HL-60 (cell line): ENCODE measurements at regions not wholly inside any gene's neighbourhood (a gene's known extent, or its start where the extent isn't known, plus 50 kb on each side); places are given as distances from the start of the nearest gene placed in this dataset.

Source experiments
- DNase-seq, 2 experiments: peaks; one replicate each; pipeline ENCODE4 v3.0.0-alpha.2; 2010 to 2020; ENCODE audit warnings: low read depth in 1 of 2, low spot score in 1 of 2
- H3K27ac ChIP-seq: fragments of 250-450 bp; sonication (Bioruptor Pico); replicated peaks from 2 replicates; pipeline ENCODE4 v1.5.1; 2020; ENCODE audit warnings: mild to moderate bottlenecking, moderate library complexity
- H3K27me3 ChIP-seq: fragments of 250-450 bp; sonication (Bioruptor Pico); 2 replicates; pipeline ENCODE4 v1.5.1; 2021; ENCODE audit warnings: mild to moderate bottlenecking, moderate library complexity; ENCODE audit not compliant: insufficient read depth, poor library complexity, severe bottlenecking
- H3K4me3 ChIP-seq: replicated peaks from 2 replicates; pipeline ENCODE4 v1.5.1; 2011; ENCODE audit warnings: mild to moderate bottlenecking, control low read depth, low read length; ENCODE audit not compliant: insufficient read depth
- GABPA ChIP-seq: IDR thresholded peaks from 2 replicates; pipeline ENCODE4 v1.6.1; 2012; ENCODE audit warnings: low read depth
- POLR2AphosphoS5 ChIP-seq: IDR thresholded peaks from 2 replicates; pipeline ENCODE4 v1.6.1; 2012; ENCODE audit warnings: low read depth
- SPI1 ChIP-seq: IDR thresholded peaks from 2 replicates; pipeline ENCODE4 v1.6.1; 2012; ENCODE audit warnings: low read depth, mild to moderate bottlenecking, borderline replicate concordance
- TF ChIP-seq, protein P1 (sequence below): IDR thresholded peaks from one replicate; pipeline ENCODE4 v1.5.1; 2011; ENCODE audit warnings: low read length, control low read depth, inconsistent platforms; ENCODE audit not compliant: insufficient read depth
- TF ChIP-seq, protein P2 (sequence below): IDR thresholded peaks from 2 replicates; pipeline ENCODE4 v1.6.1; 2012; ENCODE audit warnings: low read depth; ENCODE audit not compliant: insufficient replicate concordance

DNA sequence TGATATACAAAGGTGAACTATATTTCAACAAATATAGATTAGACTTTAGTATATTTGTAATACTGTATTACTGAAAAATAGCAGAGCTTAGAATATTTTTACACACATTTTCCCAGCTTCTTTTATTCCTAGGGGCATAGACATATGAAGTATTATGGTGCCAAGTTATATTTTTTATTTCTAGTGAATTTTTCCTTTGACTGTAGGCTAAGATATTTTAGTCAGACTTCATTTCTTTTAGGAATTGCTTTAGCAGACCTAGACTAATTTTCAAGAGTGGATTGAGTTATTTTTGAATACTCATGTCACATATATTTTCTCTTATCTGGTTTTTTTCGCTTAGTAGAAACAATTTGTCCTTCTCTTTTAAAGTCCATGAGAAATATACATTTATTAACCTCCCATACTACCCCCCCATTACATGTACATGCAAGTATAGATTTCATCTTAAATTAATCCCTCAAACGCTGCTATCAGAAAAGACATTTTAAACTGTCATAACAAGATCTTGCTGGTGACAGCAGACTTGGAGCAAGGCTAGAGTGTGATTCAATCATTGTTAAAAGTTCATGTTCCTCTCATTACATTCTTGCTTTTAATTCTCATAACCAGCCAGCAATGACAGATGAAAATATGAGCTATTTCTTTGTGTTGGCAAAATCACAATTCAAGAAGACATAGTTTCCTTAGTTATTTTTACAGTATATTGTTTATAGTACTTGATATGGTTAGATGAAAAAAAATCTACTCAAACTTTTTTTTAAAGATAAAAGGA, 456.1 kb downstream of the AEBP2 start:
- no peak overlapping the region for H3K4me3 ChIP-seq
- no peak overlapping the region for H3K27ac ChIP-seq
- TF ChIP-seq, protein P1, sequence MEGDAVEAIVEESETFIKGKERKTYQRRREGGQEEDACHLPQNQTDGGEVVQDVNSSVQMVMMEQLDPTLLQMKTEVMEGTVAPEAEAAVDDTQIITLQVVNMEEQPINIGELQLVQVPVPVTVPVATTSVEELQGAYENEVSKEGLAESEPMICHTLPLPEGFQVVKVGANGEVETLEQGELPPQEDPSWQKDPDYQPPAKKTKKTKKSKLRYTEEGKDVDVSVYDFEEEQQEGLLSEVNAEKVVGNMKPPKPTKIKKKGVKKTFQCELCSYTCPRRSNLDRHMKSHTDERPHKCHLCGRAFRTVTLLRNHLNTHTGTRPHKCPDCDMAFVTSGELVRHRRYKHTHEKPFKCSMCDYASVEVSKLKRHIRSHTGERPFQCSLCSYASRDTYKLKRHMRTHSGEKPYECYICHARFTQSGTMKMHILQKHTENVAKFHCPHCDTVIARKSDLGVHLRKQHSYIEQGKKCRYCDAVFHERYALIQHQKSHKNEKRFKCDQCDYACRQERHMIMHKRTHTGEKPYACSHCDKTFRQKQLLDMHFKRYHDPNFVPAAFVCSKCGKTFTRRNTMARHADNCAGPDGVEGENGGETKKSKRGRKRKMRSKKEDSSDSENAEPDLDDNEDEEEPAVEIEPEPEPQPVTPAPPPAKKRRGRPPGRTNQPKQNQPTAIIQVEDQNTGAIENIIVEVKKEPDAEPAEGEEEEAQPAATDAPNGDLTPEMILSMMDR, result no peak
- TF ChIP-seq SPI1, result no peak
- no peak for TF ChIP-seq POLR2AphosphoS5
- no peak for TF ChIP-seq GABPA
- TF ChIP-seq, protein P2, sequence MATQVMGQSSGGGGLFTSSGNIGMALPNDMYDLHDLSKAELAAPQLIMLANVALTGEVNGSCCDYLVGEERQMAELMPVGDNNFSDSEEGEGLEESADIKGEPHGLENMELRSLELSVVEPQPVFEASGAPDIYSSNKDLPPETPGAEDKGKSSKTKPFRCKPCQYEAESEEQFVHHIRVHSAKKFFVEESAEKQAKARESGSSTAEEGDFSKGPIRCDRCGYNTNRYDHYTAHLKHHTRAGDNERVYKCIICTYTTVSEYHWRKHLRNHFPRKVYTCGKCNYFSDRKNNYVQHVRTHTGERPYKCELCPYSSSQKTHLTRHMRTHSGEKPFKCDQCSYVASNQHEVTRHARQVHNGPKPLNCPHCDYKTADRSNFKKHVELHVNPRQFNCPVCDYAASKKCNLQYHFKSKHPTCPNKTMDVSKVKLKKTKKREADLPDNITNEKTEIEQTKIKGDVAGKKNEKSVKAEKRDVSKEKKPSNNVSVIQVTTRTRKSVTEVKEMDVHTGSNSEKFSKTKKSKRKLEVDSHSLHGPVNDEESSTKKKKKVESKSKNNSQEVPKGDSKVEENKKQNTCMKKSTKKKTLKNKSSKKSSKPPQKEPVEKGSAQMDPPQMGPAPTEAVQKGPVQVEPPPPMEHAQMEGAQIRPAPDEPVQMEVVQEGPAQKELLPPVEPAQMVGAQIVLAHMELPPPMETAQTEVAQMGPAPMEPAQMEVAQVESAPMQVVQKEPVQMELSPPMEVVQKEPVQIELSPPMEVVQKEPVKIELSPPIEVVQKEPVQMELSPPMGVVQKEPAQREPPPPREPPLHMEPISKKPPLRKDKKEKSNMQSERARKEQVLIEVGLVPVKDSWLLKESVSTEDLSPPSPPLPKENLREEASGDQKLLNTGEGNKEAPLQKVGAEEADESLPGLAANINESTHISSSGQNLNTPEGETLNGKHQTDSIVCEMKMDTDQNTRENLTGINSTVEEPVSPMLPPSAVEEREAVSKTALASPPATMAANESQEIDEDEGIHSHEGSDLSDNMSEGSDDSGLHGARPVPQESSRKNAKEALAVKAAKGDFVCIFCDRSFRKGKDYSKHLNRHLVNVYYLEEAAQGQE, result no peak
- no peak for DNase-seq
- no peaks in the 10 kb centered on the region for H3K27me3 ChIP-seq

DNA sequence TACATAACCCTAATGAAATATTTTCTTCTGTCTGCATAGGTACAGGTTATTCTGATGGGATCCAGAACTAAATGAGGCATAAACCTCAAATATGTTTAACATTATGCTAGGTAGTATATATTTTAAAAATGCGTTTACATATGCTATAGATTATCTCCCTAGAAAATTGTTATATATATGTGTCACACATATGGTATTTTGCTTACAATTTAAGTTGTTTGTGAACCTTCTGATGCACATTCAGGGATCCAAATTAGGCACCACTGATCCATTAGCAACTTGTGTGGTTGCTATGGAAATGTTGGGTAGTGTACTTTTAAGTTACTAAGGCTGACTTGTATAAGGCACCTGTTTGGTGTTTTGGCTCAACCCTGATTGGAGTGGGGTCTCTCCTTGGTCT, 456.7 kb downstream of the AEBP2 start:
- Histone ChIP-seq H3K27ac (no peak overlapping the region), H3K27me3 (no peaks in the 10 kb centered on the region), H3K4me3 (no peak overlapping the region)
- DNase-seq, result no peak
- TF ChIP-seq, protein P2, result no peak
- TF ChIP-seq GABPA (no peak), SPI1 (no peak), POLR2AphosphoS5 (no peak)
- TF ChIP-seq, protein P1, result no peak

DNA sequence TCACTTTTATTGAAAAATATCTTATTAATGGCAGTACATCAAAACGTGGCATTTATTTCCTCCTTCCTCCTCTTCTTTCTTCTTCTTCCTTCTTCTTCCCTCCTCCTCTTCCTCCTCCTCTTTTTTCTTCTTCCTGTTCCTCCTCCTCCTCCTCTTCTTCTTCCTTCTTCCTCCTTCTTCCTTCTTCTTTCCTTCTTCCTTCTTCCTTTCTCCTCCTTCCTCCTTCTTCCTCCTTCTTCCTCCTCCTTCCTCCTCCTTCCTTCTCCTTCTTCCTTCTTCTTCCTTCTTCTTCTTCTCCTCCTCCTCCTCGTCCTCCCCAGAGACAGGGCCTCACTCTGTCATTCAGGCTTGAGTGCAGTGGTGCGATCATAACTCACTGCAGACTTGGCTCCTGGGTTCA, 457.2 kb downstream of the AEBP2 start:
- no peak for DNase-seq
- TF ChIP-seq, protein P1, result no peak
- TF ChIP-seq, protein P2, result no peak
- TF ChIP-seq SPI1 (no peak), POLR2AphosphoS5 (no peak), GABPA (no peak)
- H3K4me3 ChIP-seq, result no peak overlapping the region
- H3K27ac ChIP-seq, result no peak overlapping the region
- H3K27me3 ChIP-seq, result no peaks in the 10 kb centered on the region
